ENCODE measurements at regions not wholly inside any gene's neighbourhood (a gene's known extent, or its start where the extent isn't known, plus 50 kb on each side); places are given as distances from the start of the nearest gene placed in this dataset.

DNA sequence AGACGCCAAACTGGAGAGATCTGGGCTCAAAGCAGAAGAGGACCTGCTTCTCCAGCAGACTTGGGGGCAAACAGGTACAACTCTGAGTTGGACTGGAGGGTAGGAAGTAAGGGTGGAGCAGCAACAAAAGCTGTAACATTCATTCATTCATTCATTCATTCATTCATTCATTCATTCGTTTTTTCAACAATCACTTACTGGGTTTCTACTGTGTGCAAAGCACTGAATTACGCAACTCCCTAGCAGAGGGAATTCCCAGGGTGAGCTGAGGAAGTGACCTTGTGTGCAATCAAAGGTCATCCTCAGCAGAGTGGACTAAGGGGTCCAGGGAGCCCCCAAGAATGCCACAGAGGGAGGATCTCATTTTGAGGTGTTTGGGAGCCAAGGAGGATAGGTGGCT, 231.1 kb upstream of the SDK2 start:
- intact Hi-C loops (cut with DNase I), result no loop called here
- Histone ChIP-seq H3K36me3 (no peaks in the 10 kb centered on the region), H3K9me3 (no peaks in the 10 kb centered on the region), H3K27me3 (no peaks in the 10 kb centered on the region), H3K4me3 (no peak overlapping the region), H3K4me1 (no peaks in the 10 kb centered on the region), H3K27ac (no peak overlapping the region)
- no peak for DNase-seq (ENCODE audit: low spot score in 2 of 2)
- TF ChIP-seq, protein P1, sequence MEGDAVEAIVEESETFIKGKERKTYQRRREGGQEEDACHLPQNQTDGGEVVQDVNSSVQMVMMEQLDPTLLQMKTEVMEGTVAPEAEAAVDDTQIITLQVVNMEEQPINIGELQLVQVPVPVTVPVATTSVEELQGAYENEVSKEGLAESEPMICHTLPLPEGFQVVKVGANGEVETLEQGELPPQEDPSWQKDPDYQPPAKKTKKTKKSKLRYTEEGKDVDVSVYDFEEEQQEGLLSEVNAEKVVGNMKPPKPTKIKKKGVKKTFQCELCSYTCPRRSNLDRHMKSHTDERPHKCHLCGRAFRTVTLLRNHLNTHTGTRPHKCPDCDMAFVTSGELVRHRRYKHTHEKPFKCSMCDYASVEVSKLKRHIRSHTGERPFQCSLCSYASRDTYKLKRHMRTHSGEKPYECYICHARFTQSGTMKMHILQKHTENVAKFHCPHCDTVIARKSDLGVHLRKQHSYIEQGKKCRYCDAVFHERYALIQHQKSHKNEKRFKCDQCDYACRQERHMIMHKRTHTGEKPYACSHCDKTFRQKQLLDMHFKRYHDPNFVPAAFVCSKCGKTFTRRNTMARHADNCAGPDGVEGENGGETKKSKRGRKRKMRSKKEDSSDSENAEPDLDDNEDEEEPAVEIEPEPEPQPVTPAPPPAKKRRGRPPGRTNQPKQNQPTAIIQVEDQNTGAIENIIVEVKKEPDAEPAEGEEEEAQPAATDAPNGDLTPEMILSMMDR (IDR thresholded peaks at IDR 0.05), result no peak

DNA sequence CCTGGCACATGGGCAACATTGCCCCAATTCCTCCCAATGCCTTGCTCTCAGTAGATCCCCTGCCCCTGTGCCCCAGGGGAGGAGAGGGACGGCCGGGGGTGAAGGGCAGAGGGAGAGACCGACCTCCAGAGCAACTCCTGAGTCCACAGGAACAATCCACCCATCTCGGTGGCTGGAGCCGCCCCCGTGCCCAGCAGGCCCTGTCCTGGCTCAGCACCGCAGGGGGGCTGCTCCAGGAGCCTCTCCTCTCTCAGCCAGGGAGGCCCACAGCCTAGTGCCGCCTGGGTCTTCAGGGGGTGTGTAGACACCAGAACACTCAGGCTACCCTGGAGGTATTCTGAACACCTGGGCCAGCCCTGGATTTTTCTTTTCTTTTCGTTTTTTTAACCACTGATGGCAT, 233.7 kb upstream of the SDK2 start:
- Histone ChIP-seq H3K9me3 (no peaks in the 10 kb centered on the region), H3K27me3 (no peaks in the 10 kb centered on the region)
- DNase-seq (ENCODE audit: low spot score in 2 of 2), result no peak

DNA sequence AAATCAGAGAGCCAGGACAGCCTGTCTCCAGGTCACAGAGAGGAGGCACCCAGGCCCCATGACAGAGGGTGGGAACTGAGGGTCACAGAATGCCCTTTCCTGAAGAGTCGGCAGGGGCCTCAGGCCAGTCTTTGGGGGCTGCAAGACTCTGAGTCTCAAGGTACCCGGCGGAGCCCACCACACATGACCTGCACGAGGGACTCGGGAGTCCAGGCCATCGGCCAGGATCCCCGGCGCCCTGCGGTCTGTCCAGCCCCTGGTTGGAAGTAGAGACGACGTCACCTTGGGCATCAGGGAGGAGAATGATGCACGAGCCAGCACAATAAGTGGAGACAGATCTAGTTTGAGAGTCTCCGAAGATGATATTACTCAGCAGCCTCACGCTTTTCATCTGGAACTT, 234.7 kb upstream of the SDK2 start:
- no peak for DNase-seq (ENCODE audit: low spot score in 2 of 2)
- no peak overlapping the region for H3K27ac ChIP-seq
- no peak overlapping the region for H3K4me3 ChIP-seq
- H3K4me1 ChIP-seq, result no peaks in the 10 kb centered on the region
- TF ChIP-seq, protein P1 (IDR thresholded peaks at IDR 0.05), result no peak
- no peaks in the 10 kb centered on the region for H3K27me3 ChIP-seq
- intact Hi-C loops (cut with DNase I), result no loop called here
- no peaks in the 10 kb centered on the region for H3K36me3 ChIP-seq
- H3K9me3 ChIP-seq, result no peaks in the 10 kb centered on the region

More for the DNA sequence above, 233.7 kb upstream of the SDK2 start:
- intact Hi-C loops (cut with DNase I), result no loop called here
- H3K27ac ChIP-seq, result no peak overlapping the region
- no peaks in the 10 kb centered on the region for H3K4me1 ChIP-seq
- no peaks in the 10 kb centered on the region for H3K36me3 ChIP-seq
- no peak overlapping the region for H3K4me3 ChIP-seq
- TF ChIP-seq, protein P1 (IDR thresholded peaks at IDR 0.05), result no peak

DNA sequence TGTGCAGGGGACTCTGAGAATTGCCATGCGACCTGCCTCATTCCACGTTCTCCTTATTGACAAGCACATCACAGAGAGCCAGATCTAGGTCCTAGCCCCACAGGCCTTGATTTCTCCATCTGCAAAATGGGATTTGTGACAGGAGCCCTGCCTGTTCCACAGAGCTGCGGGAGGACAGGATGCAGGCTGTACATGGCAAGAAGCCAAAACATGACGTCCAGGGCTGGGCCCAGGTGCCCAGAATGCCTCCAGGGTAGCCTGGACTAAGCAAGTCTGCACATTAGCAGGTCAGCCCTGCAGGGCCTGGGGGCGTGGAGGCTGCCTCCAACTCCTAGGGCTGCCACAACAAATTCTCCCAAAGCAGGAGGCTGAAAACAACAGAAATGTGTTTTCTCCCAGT, 235.7 kb upstream of the SDK2 start:
- Histone ChIP-seq H3K9me3 (no peaks in the 10 kb centered on the region), H3K36me3 (no peaks in the 10 kb centered on the region), H3K4me1 (no peaks in the 10 kb centered on the region), H3K4me3 (no peak overlapping the region), H3K27me3 (no peaks in the 10 kb centered on the region), H3K27ac (no peak overlapping the region)
- intact Hi-C loops (cut with DNase I), result no loop called here
- no peak for DNase-seq (ENCODE audit: low spot score in 2 of 2)
- TF ChIP-seq, protein P1 (IDR thresholded peaks at IDR 0.05), result no peak

DNA sequence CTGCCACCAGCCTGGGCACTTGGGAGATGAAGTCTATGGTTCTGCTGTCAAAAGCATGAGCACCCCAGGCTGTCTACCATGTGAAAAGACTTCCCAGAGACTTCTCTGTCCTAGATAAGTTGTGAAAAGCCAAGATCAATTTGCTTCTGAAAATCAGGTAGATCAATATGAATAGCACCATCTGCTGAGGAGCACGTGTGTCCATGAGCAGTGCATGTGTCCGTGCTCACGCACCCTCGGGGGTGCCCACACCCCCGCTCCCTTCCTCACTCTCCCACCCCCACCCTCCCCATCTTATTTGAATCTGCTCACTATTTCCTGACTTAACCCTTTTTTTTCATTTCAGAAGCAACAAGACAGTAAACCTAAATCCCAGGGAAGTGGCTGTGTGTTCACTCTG, 238.3 kb upstream of the SDK2 start:
- TF ChIP-seq, protein P1 (IDR thresholded peaks at IDR 0.05), result no peak
- intact Hi-C loops (cut with DNase I), result no loop called here

DNA sequence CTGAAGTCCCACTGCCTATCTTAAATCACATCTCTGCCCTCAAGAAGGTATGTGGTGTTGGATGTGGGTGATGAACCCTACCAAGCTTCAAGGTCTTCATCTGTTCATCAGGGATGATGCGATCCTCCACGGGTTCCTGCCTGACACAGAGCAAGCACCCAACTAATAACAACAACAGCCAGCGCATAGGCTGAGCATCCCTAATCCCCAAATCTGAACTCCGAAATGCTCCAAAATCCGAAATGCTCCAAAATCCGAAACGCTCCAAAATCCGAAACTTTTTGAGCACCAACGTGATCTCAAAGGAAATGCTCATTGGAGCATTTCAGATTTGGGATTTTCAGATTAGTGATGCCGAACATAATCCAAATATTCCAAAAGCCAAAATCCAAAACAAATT, 238.9 kb upstream of the SDK2 start:
- H3K9me3 ChIP-seq, result no peaks in the 10 kb centered on the region
- TF ChIP-seq, protein P1 (IDR thresholded peaks at IDR 0.05), result no peak
- H3K27ac ChIP-seq, result no peak overlapping the region
- intact Hi-C loops (cut with DNase I), result no loop called here
- no peaks in the 10 kb centered on the region for H3K27me3 ChIP-seq
- no peaks in the 10 kb centered on the region for H3K4me1 ChIP-seq
- H3K4me3 ChIP-seq, result no peak overlapping the region
- H3K36me3 ChIP-seq, result no peaks in the 10 kb centered on the region
- DNase-seq (ENCODE audit: low spot score in 2 of 2), result no peak

More for the DNA sequence above, 238.3 kb upstream of the SDK2 start:
- Histone ChIP-seq H3K4me3 (no peak overlapping the region), H3K4me1 (no peaks in the 10 kb centered on the region), H3K36me3 (no peaks in the 10 kb centered on the region), H3K9me3 (no peaks in the 10 kb centered on the region), H3K27ac (no peak overlapping the region), H3K27me3 (no peaks in the 10 kb centered on the region)
- no peak for DNase-seq (ENCODE audit: low spot score in 2 of 2)
